Thyroid gland (tissue), 4 donors: ENCODE measurements at regions not wholly inside any gene's neighbourhood (a gene's known extent, or its start where the extent isn't known, plus 50 kb on each side); places are given as distances from the start of the nearest gene placed in this dataset.
A peak's percentile ranks its signal among the peaks of the same experiment; 100 is the strongest.

ENCODE experiments used
- DNase-seq, 2 donors: peaks; one replicate each; pipeline ENCODE4 v3.0.0-alpha.2; 2019
- H3K27ac ChIP-seq, 3 donors: fragments of 200-600 bp; sonication (generic); 1 replicate in 2 of 3; 2 replicates in 1 of 3; pipeline ENCODE4 v1.5.1; 2016 to 2019; ENCODE audit warnings: mild to moderate bottlenecking in 1 of 3, moderate library complexity in 1 of 3
- H3K27me3 ChIP-seq: fragments of 200-600 bp; sonication (generic); one replicate; pipeline ENCODE4 v1.5.1; 2019
- H3K36me3 ChIP-seq, 2 donors: fragments of 200-600 bp; sonication (generic); one replicate each; pipeline ENCODE4 v1.5.1; 2016 to 2019
- H3K4me1 ChIP-seq, 2 donors: fragments of 200-600 bp; sonication (generic); one replicate each; pipeline ENCODE4 v1.5.1; 2017 to 2019
- H3K4me3 ChIP-seq, 3 donors: fragments of 200-600 bp; sonication (generic); replicated peaks in 1 of 3; 1 replicate in 2 of 3; 2 replicates in 1 of 3; pipeline ENCODE4 v1.5.1; 2016; ENCODE audit warnings: mild to moderate bottlenecking in 1 of 3
- H3K9me3 ChIP-seq: fragments of 200-600 bp; sonication (generic); one replicate; pipeline ENCODE4 v1.5.1; 2017
- CTCF ChIP-seq, 6 experiments: fragments of 200-600 bp in 3 of 6; fragments of 450-650 bp in 3 of 6; sonication (generic) in 3 of 6; IDR thresholded peaks; one replicate each; pipeline ENCODE4 v1.5.1; 2016 to 2019; ENCODE audit warnings: antibody characterized with exemption in 6 of 6, mild to moderate bottlenecking in 2 of 6, inconsistent platforms in 1 of 6, moderate library complexity in 1 of 6
- POLR2A ChIP-seq, 2 donors: fragments of 450-650 bp; IDR thresholded peaks; one replicate each; pipeline ENCODE4 v1.6.1; 2017; ENCODE audit warnings: antibody characterized with exemption in 2 of 2, mild to moderate bottlenecking in 2 of 2, moderate library complexity in 1 of 2
- WGBS, 2 donors: methylation state at CpG; one replicate each; pipeline ENCODE4 v1.1.5; 2017; 5-methylcytosine and 5-hydroxymethylcytosine counted together
- intact Hi-C: fragments of 100-400 bp; cut with DNase I; formaldehyde crosslinking; loops from one replicate; pipeline ENCODE4 v1.15.1; 2023

- intact Hi-C loops, result no loop called here
Measured at GRCh38 chr15:101590785-101591184, 61.4 kb downstream of the TM2D3 start.

GRCh38 chr15:101583284-101583683 lies 68.9 kb downstream of the TM2D3 start:
- no peak for DNase-seq
- no peaks in the 10 kb centered on the region for H3K36me3 ChIP-seq
- TF ChIP-seq CTCF (IDR thresholded peaks at IDR 0.05), result no peak
- H3K27me3 ChIP-seq, result no peaks in the 10 kb centered on the region
- H3K4me1 ChIP-seq, result no peaks in the 10 kb centered on the region
- no peak overlapping the region for H3K27ac ChIP-seq
- intact Hi-C loops, result no loop called here
- H3K4me3 ChIP-seq, result no peak overlapping the region
- no peaks in the 10 kb centered on the region for H3K9me3 ChIP-seq

More at GRCh38 chr15:101590785-101591184, 61.4 kb downstream of the TM2D3 start:
- no peaks in the 10 kb centered on the region for H3K4me1 ChIP-seq
- H3K27me3 ChIP-seq, result no peaks in the 10 kb centered on the region
- 81 to 82% methylated on average over 3 of the region's 3 CpGs for WGBS, 2 donors
- no peaks in the 10 kb centered on the region for H3K36me3 ChIP-seq
- H3K9me3 ChIP-seq, result no peaks in the 10 kb centered on the region
- H3K4me3 ChIP-seq, result no peak overlapping the region
- no peak overlapping the region for H3K27ac ChIP-seq
- TF ChIP-seq CTCF (IDR thresholded peaks at IDR 0.05) (no peak), POLR2A (IDR thresholded peaks at IDR 0.05) (no peak)
- DNase-seq, result no peak

- no peak for DNase-seq
- Histone ChIP-seq H3K27me3 (no peaks in the 10 kb centered on the region), H3K4me3 (no peak overlapping the region), H3K36me3 (no peaks in the 10 kb centered on the region), H3K9me3 (no peaks in the 10 kb centered on the region), H3K4me1 (no peaks in the 10 kb centered on the region), H3K27ac (no peak overlapping the region)
- WGBS, 2 donors, result 78 to 83% methylated on average over 11 of the region's 11 CpGs
- TF ChIP-seq CTCF (IDR thresholded peaks at IDR 0.05) (no peak), POLR2A (IDR thresholded peaks at IDR 0.05) (no peak)
- intact Hi-C loops, result no loop called here
Measured at GRCh38 chr15:101580431-101580830, 71.8 kb downstream of the TM2D3 start.

GRCh38 chr15:101579631-101580163 lies 72.5 kb downstream of the TM2D3 start:
- intact Hi-C loops, result no loop called here
- TF ChIP-seq POLR2A (IDR thresholded peaks at IDR 0.05) (no peak), CTCF (IDR thresholded peaks at IDR 0.05) (no peak)
- Histone ChIP-seq H3K27me3 (no peaks in the 10 kb centered on the region), H3K4me1 (no peaks in the 10 kb centered on the region), H3K4me3 (no peak overlapping the region), H3K9me3 (no peaks in the 10 kb centered on the region), H3K36me3 (no peaks in the 10 kb centered on the region), H3K27ac (no peak overlapping the region)
- no peak for DNase-seq
- 52 to 64% methylated on average over 8 of the region's 8 CpGs for WGBS, 2 donors

- Histone ChIP-seq H3K36me3 (no peaks in the 10 kb centered on the region), H3K9me3 (no peaks in the 10 kb centered on the region), H3K4me3 (no peak overlapping the region), H3K27ac (no peak overlapping the region), H3K4me1 (no peaks in the 10 kb centered on the region), H3K27me3 (no peaks in the 10 kb centered on the region)
- intact Hi-C loops, result no loop called here
- 21 to 40% methylated on average over 6 of the region's 10 CpGs for WGBS, 2 donors
- TF ChIP-seq POLR2A (IDR thresholded peaks at IDR 0.05) (no peak), CTCF (IDR thresholded peaks at IDR 0.05) (peak in 1 of 6 experiments; percentile 14)
- DNase-seq, result no peak
Measured at GRCh38 chr15:101578443-101578894, 73.7 kb downstream of the TM2D3 start.
